Kidney epithelial cell (primary cell): ENCODE measurements at regions not wholly inside any gene's neighbourhood (a gene's known extent, or its start where the extent isn't known, plus 50 kb on each side); places are given as distances from the start of the nearest gene placed in this dataset.

Experiments
- DNase-seq: peaks from one replicate; pipeline ENCODE4 v3.0.0-alpha.2; 2010; ENCODE audit warnings: low read depth
- H3K27me3 ChIP-seq: 2 replicates; pipeline ENCODE4 v1.6.0; 2011; ENCODE audit warnings: low read length; ENCODE audit not compliant: control insufficient read depth, insufficient read depth
- H3K36me3 ChIP-seq: 2 replicates; pipeline ENCODE4 v1.5.1; 2011; ENCODE audit warnings: low read length; ENCODE audit not compliant: control insufficient read depth, insufficient read depth
- H3K4me3 ChIP-seq: 2 replicates; pipeline ENCODE4 v1.5.1; 2011; ENCODE audit warnings: low read depth, mild to moderate bottlenecking, control low read depth, low read length
- CTCF ChIP-seq: IDR thresholded peaks from 2 replicates; pipeline ENCODE4 v1.5.1; 2011; ENCODE audit warnings: mild to moderate bottlenecking, moderate library complexity, low read length, control low read depth, inconsistent platforms; ENCODE audit not compliant: insufficient read depth, poor library complexity, severe bottlenecking

- H3K27me3 ChIP-seq, result no peaks in the 10 kb centered on the region
- no peak for TF ChIP-seq CTCF
- H3K36me3 ChIP-seq, result no peaks in the 10 kb centered on the region
- no peak overlapping the region for H3K4me3 ChIP-seq
- DNase-seq, result no peak
Measured at GRCh38 chr6:68052234-68052633, 582.8 kb upstream of the ADGRB3 start.

- no peak for DNase-seq
- no peak for TF ChIP-seq CTCF
- no peaks in the 10 kb centered on the region for H3K36me3 ChIP-seq
- no peak overlapping the region for H3K4me3 ChIP-seq
- no peaks in the 10 kb centered on the region for H3K27me3 ChIP-seq
Measured at GRCh38 chr6:68049562-68049961, 585.5 kb upstream of the ADGRB3 start.

GRCh38 chr6:68046756-68047155 is 588.3 kb upstream of the ADGRB3 start:
- no peak for TF ChIP-seq CTCF

GRCh38 chr6:68046302-68046701 is 588.8 kb upstream of the ADGRB3 start:
- DNase-seq, result no peak
- TF ChIP-seq CTCF, result no peak
- Histone ChIP-seq H3K4me3 (no peak overlapping the region), H3K27me3 (no peaks in the 10 kb centered on the region), H3K36me3 (no peaks in the 10 kb centered on the region)

More at GRCh38 chr6:68046756-68047155, 588.3 kb upstream of the ADGRB3 start:
- no peak for DNase-seq
- H3K4me3 ChIP-seq, result no peak overlapping the region
- no peaks in the 10 kb centered on the region for H3K27me3 ChIP-seq
- H3K36me3 ChIP-seq, result no peaks in the 10 kb centered on the region

GRCh38 chr6:68045193-68045592 is 589.9 kb upstream of the ADGRB3 start:
- Histone ChIP-seq H3K4me3 (no peak overlapping the region), H3K36me3 (no peaks in the 10 kb centered on the region), H3K27me3 (no peaks in the 10 kb centered on the region)
- TF ChIP-seq CTCF, result no peak
- no peak for DNase-seq

GRCh38 chr6:68044264-68044663 is 590.8 kb upstream of the ADGRB3 start:
- no peak for TF ChIP-seq CTCF
- Histone ChIP-seq H3K27me3 (no peaks in the 10 kb centered on the region), H3K4me3 (no peak overlapping the region), H3K36me3 (no peaks in the 10 kb centered on the region)
- DNase-seq, result no peak
